GM12801 (cell line): ENCODE measurements at regions not wholly inside any gene's neighbourhood (a gene's known extent, or its start where the extent isn't known, plus 50 kb on each side); places are given as distances from the start of the nearest gene placed in this dataset.

ENCODE experiments used
- TF ChIP-seq, protein P1 (sequence below): IDR thresholded peaks from one replicate; pipeline ENCODE4 v1.5.1; 2011; ENCODE audit warnings: control low read depth; ENCODE audit not compliant: insufficient read length; ENCODE audit errors: extremely low read depth

- TF ChIP-seq, protein P1, sequence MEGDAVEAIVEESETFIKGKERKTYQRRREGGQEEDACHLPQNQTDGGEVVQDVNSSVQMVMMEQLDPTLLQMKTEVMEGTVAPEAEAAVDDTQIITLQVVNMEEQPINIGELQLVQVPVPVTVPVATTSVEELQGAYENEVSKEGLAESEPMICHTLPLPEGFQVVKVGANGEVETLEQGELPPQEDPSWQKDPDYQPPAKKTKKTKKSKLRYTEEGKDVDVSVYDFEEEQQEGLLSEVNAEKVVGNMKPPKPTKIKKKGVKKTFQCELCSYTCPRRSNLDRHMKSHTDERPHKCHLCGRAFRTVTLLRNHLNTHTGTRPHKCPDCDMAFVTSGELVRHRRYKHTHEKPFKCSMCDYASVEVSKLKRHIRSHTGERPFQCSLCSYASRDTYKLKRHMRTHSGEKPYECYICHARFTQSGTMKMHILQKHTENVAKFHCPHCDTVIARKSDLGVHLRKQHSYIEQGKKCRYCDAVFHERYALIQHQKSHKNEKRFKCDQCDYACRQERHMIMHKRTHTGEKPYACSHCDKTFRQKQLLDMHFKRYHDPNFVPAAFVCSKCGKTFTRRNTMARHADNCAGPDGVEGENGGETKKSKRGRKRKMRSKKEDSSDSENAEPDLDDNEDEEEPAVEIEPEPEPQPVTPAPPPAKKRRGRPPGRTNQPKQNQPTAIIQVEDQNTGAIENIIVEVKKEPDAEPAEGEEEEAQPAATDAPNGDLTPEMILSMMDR, result no peak
These were observed 76.3 kb upstream of the FUT8 start for GRCh38 chr14:65336191-65336591.

- TF ChIP-seq, protein P1, result no peak
These were observed 72.7 kb upstream of the FUT8 start for GRCh38 chr14:65339866-65340265.

DNA sequence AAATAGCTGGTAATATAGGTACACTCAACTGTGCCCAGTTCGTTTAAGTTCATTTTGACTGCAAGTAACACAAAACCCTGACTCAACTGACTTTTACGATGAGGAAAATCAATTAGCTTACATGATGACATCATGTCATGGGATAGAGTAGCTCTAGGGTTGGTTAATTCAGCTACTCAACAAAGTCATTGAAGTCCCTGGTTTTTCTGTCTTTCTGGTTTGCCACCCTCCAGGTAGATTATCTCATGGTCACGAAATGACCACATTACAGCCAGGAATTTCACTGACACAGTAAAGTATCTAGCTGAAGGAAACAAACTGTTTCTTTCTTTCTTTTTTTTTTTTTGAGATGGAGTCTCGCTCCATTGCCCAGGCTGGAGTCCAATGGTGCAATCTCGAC lies 68.5 kb upstream of the FUT8 start:
- TF ChIP-seq, protein P1, result no peak

- TF ChIP-seq, protein P1, result no peak
These were observed 67.3 kb upstream of the FUT8 start for GRCh38 chr14:65345266-65345665.

DNA sequence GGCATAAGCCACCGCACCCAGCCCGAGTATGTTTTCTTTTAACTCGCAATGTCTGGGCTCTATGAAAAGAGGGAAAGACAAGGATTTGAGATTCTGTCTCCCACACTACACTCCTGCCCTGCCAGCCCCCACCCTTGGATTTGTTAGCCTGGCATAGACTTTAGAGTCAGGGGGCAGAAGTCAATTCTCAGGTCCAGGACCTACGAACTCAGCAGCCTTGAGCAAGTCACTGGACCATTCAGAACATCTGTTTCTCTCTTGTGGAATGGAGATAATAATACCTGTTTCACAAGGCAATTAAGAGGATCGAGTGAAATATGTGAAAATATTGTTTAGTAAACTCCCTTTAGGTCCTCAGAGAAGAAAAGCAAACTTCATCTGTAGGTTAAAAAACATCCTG lies 66.1 kb upstream of the FUT8 start:
- TF ChIP-seq, protein P1, result no peak

- TF ChIP-seq, protein P1, result no peak
These were observed 65.6 kb upstream of the FUT8 start for GRCh38 chr14:65346895-65347294.

DNA sequence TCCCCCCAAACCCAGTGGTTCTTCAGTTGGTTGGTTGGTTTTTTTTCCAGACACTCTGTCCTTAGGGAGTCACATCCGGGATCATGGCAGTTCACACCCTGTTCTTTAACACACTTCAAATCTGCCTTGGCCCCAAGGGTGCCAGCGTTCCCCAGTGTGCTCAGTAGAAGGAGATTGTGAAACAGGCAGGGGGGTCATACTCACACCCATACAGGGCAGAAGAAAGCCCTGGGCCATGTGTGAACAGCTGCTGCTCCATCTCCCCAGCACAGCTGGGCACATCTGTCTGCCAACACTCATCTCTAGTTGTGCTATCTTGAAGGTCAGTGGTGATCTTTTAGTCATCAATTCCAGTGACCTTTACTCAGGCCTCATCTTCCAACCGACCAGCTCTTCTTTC lies 64.4 kb upstream of the FUT8 start:
- TF ChIP-seq, protein P1, result no peak

DNA sequence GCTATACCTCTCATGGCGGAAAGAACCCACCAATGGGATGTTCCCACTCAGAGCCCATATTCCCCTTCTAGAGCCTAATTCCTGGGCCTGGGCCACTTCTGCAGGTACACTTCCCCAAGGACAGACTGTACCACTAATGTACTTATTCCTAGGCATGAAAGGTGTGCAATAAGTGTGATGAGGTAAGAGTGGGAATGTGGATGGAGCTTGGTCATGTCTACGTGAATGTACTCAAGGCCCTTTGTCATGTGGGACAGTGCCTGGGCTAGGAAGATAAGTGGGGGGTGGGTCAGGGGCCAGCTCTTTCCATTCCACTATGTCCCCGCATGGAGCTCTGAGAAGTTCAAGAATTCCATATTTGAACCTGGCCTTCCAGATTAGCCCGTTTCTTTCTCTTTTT lies 63.4 kb upstream of the FUT8 start:
- TF ChIP-seq, protein P1, result no peak
